HS-27A (cell line): ENCODE measurements at regions not wholly inside any gene's neighbourhood (a gene's known extent, or its start where the extent isn't known, plus 50 kb on each side); places are given as distances from the start of the nearest gene placed in this dataset.
"Not testable (repeated sequence)": the region's sequence is repeated elsewhere in the genome, so short reads cannot be mapped to it uniquely, and the experiment has no call there.

Experiments
- DNase-seq: peaks from one replicate; pipeline ENCODE4 v3.0.0-alpha.2; 2012; ENCODE audit warnings: low read depth, missing footprints

DNA sequence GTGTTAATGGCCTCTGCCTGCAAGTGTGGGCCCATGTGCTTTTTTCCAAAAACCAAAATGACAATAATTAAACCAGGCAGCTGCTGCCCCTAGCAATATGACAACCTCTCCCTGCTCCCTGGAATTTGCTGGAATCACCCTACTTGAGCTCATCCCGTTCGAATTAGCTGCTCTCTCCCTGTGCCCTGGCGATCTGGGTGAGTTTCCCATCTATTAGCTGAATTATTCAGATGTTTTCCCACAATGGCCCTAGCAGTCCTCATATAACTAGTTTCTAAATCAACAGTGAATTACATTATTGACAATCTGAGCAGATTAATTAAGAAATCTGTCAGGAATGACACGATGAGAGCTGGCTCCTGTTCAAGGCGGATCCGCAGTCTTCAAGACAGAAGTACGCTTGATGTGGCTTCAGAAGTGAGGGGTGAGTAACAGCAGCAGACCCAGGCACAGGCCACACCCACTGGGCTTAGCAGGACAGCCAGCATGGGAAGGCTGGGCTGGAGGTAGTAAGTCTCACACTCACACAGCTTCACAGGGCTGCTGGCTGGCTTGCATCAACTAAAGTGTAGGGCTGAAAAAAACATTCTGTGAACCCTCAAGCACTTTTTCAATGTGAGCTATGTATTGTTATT, 366.2 kb upstream of the ID2 start:
- no peak for DNase-seq

DNA sequence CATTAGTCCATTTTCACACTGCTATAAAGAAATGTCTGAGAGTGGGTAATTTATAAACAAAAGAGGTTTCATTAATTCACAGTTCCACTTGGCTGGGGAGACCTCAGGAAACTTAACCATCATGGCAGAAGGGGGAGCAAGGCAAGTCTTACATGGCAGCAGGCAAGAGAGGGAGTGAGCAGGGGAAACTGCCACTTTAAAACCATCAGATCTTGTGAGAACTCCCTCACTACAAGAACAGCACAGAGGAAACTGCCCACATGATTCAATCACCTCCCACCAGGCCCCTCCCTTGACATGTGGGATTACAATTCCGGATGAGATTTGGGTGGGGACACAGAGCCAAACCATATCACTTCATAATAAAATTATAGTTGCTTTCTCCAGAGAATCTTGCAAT, 365.5 kb upstream of the ID2 start:
- DNase-seq = no peak

DNA sequence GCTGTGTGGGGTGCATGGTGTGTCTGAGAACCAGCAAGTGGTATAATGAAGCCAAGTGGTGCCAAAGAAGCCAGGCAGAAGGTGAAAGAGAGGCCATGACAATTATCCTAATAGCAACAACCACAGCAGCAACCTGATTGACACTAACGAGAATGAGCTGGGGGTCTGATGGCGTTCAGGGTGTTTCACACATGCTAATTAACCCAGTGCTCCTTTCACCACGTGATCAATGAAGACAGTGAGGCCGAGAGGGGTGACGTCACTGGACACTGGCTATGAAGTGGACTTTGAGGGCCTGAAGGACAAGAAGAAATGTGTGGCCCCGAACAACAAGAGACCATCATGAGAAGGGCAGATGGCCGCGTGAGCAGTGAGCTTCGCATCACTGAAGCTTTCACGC, 364.4 kb upstream of the ID2 start:
- DNase-seq = no peak

DNA sequence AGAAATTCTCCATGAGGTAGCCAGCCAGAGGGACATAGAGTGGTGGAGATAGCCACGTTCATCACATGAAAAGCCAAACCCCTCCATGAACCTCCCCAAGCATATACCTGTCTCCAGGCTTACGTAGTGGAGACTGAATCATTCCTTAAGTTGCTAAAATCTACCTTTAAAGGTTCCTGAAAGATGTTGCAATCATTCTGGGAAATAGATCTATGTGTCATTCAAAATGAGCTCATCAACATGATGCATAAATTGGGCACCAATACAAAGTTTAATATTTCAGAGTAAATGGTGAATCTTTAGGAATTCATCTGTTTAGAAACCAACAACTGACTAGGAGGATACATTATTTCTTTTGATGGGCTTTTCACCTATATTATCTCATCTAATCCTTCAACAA, 362.6 kb upstream of the ID2 start:
- DNase-seq = no peak

DNA sequence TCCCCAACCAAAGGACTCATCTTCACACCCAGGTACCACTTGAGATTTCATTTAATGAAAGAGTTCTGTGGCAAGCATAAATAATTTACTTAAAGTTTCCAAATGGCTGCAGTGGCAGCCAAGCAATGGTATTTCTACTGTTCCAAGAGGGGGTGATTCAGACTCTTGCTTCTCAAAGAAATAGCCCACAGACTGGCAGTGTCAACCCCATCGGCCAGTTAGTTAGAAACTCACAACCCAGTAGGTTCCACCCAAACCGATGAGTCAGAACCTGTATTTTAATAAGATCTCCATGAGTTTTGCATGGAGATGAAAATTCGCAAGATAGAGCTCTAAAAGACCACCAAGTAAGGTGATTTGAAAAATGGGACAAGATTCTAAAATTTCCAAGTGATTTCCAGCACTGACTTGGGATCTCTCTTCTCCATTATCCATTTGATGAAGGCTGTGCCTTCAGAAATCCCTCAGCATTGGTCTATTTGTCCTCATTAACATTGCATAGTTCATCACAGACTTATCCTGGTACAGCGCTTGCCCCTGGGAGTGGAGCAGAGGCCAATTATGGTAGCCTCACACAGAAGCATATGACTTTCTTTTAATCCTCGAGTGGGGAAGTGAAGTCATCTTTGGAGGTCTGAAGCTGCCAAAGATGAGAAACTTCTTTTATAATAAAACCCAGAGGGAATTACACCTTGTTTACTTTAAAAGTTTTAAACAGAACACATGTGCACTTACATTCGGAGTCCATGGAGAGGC, 361.4 kb upstream of the ID2 start:
- no peak for DNase-seq

DNA sequence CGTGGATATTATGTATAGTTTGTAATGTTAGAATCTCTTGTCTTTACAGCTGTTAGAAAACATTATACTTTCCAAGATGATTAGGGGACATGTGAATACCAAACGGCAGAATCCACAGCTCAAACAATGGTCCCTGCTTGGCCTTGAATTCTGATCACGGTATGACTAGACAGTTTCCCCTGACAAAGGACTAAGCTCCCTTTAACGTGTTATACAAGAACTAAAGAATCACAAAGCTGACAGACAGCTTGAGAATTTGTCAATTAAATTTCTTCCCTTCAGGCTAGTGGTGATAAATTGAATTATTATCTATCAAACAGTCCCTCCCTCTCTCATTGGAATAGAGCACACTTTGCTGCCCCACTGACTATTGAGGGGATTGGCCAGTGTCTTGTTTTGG, 359.2 kb upstream of the ID2 start:
- no peak for DNase-seq

DNA sequence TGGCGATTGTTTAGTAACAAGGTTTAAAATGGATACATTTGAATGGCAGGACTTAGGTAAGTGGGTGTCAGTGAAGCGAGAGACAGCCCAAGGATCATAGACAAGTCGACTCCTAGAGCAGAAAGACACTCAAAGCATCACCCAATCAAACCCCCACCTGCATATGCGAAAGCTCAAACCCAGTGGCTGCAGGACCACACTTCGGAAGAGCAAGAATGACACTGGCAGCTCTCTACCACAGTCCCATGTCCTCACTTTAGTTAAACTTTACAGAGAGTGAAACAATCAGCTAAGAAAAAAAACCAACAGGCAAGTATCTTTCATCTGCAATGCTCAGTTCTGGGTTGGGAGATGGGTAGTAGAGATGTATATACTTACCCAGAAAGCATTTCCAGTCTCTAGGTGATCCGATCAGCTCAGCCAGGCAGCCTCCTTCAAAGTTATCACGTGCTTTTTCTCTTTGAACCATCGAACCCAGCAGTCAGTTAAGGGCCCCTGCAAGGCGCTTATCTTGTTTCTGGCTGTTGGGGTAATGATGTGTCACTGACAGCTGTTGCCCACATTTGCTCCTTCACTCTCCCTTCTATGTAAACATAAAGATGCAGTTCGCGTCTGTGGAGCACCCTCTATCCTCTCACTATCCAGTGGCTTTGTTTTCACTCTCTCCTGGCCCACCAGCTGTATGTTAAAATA, 357.5 kb upstream of the ID2 start:
- DNase-seq = no peak

DNA sequence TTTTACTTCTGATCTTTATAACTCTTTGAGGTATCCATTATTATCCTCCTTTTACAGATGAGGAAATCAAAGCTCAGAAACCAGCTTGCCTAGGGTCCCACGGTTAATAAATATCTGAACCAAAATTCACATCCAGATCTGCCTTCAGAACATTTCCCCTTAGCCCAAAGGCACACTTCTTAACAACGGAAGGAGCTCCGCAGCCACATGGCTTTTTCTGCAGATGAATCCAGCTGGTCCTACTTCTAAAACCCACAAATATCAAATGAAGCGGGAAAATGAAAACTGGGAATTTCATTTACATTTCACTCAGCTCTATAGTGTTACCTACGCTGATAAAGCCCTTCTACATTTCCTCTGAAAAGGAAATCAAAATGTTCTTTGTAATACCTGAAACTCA, 357.0 kb upstream of the ID2 start:
- DNase-seq = no peak

DNA sequence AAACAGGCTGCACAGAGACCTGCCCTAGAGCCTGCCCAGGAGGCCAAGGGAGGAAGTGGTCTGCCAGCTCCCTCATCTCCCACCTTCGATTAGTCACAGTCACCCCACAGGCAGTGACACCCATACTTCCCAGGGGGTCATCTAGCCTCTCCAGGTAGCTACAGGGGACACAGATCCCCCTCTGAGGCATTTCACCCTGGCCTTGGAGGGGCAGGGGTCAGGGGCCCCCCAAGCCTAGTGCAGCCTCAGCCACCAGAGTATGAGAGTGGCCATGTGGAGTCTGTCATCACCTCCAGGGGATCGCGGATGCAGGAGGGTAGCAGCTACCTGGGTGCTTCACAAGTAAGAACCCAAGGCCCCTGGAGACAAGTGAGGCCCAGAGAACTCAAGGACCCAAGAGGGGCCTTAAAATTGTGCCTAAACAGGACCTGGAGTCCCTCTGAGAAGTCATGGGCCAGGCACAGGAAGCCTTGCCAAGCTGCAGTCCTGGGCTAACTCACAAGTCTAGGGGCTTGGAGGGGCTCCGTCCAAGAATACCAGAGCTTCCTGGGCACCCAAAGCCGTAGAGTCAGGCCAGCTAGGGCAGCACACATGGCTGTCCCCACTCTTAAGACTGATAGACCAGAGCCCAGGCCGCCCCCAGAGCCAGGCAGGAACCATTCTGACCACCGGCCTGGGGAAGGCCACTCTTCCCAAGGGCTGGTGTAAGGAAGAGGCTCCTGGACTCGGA, 354.3 kb upstream of the ID2 start:
- no peak for DNase-seq

DNA sequence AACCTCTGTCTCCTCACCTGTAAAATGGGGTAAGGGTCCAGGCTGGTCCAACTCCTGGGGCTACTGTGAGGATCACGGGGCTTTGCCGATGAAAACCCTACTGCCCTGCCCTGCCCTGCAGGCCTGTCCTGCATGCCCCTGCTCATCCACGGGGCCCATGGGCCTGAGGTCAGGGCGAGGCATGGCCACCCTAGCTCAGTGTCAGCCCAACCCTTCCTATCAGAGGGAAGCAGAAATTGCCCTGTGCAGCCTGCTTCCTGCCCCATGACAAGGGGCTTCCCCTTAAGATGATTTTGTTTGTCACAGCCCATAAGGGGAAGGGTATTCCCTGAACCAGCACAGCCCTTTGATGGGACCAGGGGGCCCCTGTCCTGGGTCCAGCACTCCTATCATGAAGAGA, 353.6 kb upstream of the ID2 start:
- no peak for DNase-seq

DNA sequence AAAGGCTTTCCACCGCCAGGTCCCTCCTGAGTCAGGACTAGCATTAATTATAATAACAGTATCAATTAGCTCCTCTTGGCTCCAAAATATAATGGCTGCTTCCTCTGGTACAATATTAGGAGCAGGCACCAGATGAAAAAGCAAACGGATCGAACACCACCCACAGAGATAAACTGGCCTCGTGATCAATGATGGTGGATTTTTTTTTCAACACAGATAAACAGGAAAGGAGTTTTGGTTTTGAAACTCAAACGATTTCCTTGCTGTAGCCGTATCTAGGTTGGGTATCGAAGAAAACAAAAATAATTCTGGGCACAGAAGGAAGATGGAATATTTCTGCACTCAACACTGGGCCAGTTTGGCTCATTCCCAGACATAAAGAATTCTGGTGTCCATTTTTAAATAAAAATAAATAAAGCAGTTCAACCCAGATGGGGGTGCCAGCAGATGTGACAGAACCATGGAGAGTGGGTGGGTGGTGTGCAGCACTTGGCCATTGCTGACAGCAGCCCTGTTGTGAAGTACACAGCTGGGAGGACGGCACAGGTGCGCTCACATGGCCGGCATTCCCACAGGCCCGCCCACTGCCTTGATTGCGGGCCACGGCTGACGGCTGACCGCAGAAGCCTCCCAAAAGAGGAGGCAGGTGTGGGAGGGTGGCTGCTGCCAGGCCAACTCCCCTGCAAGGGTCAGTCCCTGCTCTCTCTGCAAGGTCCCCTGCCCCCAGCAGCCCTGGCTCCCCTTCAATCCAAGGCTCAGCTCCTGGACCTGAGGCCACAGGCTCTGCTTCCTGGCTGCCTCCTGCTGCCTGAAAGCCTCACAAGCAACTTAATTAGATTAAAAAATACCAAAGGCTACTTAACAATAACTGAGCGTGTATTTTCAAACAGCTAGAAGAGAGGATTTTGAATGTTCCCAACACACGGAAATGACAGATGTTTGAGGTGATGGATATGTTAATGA, 351.9 kb upstream of the ID2 start:
- no peak for DNase-seq

DNA sequence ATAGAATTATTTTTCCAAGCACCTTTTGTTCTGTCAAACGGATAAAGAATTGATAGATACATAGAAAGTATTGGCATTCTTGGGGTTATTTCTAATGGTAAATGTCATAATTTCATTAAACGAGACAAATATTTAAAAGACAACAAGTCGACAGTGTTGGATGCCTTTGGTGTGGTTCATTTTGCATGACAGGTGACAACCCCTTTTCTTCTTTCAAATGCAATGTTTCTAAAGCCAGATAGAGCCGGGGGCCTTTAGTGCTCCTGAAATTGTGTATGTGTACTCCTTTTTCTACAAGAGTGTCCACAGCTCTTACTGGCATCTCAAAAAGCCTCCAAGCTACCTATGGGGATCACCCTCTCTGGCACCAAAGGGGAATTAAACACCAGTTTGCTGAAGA, 350.8 kb upstream of the ID2 start:
- no peak for DNase-seq

DNA sequence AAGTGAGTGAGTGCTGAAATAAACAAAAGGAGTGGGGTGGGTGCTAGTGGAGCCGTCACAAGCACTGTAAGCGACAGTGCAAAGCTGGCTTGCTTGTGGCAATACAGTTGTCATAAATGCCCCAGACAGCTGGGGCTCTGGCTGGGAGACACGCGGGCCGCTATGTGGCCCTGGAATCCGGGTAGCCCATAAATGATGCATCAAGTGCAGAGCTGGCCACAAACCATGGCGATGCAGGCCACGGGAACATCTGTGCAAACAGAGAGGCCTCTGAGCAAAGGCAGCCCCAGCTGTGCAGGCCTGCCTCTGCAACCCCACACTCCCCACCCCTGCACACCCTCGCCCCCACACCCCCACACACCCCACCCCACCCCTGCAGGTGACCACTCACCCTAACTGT, 349.2 kb upstream of the ID2 start:
- DNase-seq = no peak

DNA sequence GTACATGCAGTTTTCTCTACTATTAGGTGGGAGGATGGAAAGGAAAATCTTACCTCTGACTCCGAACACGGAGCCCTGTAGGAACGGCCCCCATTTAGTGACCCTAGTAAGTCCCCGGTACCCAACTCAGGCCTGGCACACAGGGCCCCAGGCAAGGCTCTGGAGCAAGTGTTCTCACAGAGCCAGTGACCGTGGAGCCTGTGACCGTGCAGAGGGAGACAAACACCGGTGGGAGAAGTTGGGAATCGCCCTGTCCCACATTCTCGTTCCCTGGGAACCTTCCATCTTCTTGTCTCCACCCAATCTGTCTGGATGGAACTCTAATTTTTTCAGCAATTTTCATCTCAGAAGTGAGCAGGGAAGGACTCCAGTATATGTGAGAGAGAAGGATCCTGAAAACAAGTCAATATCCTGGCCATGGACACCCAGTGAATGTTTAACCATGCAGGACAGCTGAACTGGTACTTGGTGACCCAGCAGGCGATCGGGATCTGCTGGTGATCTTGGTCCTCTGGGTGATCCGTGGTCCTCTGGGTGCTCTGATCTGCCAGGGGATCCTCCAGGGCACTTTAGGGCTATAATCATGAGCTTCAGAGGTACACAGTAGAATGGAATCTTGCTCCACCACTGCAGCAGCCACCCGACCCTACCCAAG, 348.6 kb upstream of the ID2 start:
- DNase-seq = no peak

DNA sequence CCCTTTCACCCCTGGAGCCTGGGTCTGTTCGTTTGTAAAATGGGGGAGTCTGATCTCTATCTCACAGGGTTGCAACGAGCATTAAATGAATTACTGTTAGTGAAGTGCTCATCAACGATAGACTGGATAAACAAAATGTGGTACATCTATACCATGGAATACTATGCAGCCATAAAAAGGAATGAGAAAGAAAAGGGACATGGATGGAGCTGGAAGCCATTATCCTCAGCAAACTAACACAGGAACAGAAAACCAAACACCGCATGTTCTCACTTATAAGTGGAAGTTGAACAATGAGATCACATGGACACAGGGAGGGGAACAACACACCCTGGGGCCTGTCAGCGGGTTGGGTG, 348.0 kb upstream of the ID2 start:
- not testable (repeated sequence) for DNase-seq

DNA sequence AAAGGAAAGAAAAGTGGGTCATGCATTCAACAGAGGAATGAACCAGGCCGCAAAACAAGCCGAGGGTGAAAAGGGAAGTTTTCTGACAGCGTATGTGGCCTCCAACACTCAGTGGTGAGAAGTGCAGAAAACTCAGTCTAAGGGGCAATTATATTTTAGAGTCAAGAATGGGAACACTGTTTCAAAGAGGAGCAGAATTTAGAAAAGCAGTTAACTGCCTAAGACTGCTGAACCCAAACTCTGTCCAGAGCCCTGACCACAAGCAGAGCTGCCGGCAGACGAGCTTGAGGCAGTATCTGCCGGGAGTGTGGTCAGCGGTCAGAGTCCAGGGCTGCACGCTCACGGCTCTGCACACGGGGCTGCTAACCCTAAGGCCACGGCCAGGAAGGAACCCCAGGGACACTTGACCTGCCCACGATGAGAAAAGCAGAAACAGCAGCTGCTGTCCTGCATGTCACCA, 347.0 kb upstream of the ID2 start:
- no peak for DNase-seq

DNA sequence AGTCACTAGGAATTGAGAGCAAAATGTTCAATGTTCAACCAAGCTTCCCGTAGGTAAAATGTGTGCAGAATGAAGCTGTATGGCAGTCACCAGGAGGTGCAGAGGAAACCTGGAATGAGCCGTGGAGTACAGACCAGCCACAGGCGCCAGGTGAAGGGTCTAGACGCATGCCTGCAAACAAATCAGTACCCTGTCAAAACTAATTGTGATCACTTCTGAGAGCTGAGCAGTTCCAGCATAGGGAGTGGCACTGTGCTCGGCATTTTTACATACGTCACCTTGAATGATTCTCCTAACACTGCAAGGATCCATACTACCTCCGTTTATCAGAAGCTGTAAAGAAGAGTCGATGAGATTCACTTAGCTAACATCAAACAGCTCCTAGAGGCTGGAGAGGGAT, 346.1 kb upstream of the ID2 start:
- no peak for DNase-seq

DNA sequence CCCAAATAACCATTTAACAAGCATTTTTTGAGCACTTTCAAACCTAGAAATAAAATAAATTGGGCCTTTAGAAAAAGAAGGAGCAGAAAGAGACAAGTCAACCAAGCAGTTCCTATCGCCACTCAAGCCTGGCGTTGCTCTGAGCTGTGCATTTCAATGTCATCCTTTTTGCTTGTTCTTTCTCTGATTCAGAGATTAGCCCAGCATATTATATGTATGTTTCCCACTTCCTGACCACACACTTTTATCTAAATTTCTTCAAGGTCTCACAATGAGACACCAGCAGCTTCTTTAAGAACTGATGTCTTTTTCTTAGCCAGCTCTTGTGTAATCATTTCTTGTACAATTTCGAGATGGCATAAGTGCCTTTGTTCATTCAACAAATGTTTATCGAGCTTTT, 344.5 kb upstream of the ID2 start:
- DNase-seq = no peak

DNA sequence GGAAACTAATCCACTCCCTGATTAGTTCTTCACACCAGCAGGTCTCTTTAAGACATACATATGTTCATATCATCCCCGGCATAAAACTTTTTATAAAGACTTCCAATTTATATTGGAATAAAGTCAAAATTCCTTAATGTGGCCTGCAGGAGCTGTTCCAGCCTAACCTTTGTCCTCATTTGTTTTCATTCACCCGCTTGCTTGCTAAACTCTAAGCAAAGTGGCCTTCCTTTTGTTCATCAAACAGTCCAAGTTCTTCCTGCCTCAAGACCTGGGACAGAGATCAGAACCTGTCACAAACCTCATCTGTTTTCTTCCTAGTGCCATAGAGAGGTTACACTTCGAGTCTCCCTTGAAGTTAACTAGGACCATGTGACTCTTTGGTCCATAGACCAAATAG, 339.4 kb upstream of the ID2 start:
- DNase-seq = no peak

DNA sequence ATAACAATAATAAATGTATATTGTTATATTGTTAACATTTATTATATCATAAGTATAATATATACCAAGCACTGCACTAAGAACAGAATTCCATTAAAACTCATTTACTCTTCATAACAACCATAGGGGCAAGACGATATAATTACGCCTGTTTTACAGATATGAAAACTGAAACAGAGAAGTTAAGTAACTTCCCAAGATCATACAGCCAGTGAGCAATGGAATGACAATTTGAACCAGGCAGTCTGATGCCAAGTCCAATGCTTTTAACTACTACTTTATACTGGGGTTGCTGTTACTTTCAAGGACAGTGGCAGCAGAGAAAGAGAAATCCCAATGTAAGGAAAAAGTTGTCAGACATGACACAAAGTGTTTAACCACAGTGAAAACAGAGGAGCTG, 338.8 kb upstream of the ID2 start:
- no peak for DNase-seq
